T-helper 2 cell treated with Interferon-gamma antibody and Interleukin-4, amounts not matched to agents 100 ng/mL and 5 ng/mL, for 36 hours (primary cell): ENCODE measurements at regions not wholly inside any gene's neighbourhood (a gene's known extent, or its start where the extent isn't known, plus 50 kb on each side); places are given as distances from the start of the nearest gene placed in this dataset.

Experiments
- intact Hi-C: fragments of 100-400 bp; cut with micrococcal nuclease; formaldehyde crosslinking; loops from one replicate; pipeline ENCODE4 v1.15.1; 2023

- intact Hi-C loops, result no loop called here
These were observed 1414.3 kb upstream of the B3GALT2 start for GRCh38 chr1:194600716-194601115.

GRCh38 chr1:194598098-194598497, 1411.7 kb upstream of the B3GALT2 start:
- intact Hi-C loops, result no loop called here

- intact Hi-C loops, result no loop called here
These were observed 1399.9 kb upstream of the B3GALT2 start for GRCh38 chr1:194586302-194586701.

GRCh38 chr1:194584052-194584451, 1397.6 kb upstream of the B3GALT2 start:
- intact Hi-C loops, result no loop called here

- intact Hi-C loops, result no loop called here
These were observed 1384.1 kb upstream of the B3GALT2 start for GRCh38 chr1:194570476-194570875.

DNA sequence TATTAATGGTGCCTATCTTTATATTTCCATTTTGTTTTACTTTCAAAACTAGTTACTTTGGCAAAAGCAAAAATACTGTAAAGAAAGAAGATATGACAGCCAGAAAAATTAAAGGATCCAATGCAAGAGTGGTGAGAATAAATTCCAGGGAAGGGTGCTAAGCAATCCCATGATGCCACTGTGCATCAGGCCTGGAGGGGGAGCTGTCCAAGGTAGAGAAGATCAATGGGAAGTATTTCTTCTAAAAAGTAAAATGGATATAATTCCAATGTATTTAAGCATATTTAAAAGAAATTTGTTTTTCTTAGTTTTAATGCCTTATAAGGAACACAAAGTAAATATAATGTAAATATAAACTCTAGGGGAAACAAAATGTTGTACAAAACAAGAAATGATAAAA, 1382.2 kb upstream of the B3GALT2 start:
- intact Hi-C loops, result no loop called here

DNA sequence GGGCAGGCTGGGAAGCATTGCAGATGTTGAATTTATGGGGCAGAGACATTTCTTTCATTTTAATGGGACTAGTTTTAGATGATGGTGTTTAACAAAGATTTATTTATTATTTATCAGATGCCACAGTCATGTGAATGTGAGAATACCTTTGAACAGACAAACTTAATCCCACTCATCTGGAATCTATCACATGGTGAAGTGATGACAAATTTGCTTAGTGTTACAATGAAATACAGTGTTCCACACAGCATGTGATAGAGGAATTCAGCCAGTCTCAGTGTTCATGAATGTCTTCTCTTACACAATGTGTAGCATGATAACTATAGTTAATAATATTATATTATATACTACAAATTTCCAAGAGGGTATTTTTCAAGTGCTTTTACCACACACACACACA, 1361.7 kb upstream of the B3GALT2 start:
- intact Hi-C loops, result no loop called here

DNA sequence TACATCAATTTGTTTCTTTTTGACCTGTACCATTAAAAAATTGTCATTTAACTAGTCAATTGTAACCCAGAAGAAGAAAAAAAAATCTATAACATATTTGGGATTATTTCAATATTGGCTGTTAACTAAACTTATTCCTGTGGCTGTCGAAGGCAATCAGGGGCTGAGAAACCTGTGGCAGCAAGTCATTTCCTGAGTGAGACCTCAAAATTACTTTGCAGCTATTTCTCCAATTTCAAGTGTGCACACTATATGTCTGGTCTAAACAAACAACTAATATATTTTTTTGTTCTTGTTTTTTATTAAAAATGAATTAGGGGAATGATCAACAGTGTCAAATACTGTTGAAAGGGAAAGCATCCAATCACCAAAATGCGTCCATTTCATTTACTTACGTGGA, 1357.6 kb upstream of the B3GALT2 start:
- intact Hi-C loops, result no loop called here

DNA sequence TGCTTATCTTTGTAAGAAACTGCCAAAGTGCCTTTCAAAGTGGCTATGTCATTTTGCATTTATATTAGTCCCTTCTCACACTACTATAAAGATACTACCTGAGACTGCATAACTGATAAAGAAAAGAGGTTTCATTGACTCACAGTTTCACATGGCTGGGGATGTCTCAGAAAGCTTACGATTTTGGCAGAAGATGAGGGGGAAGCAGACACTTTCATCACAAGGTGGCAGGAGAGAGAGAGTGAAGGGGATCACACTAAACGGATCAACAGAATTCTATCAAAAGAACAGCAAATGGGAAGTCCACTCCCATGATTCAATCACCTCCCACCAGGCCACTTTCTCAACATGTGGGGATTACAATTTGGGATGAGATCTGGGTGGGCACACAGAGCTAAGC, 1352.0 kb upstream of the B3GALT2 start:
- intact Hi-C loops, result no loop called here

- intact Hi-C loops, result no loop called here
These were observed 1351.1 kb upstream of the B3GALT2 start for GRCh38 chr1:194537521-194537920.

GRCh38 chr1:194535369-194535768, 1349.0 kb upstream of the B3GALT2 start:
- intact Hi-C loops, result no loop called here

DNA sequence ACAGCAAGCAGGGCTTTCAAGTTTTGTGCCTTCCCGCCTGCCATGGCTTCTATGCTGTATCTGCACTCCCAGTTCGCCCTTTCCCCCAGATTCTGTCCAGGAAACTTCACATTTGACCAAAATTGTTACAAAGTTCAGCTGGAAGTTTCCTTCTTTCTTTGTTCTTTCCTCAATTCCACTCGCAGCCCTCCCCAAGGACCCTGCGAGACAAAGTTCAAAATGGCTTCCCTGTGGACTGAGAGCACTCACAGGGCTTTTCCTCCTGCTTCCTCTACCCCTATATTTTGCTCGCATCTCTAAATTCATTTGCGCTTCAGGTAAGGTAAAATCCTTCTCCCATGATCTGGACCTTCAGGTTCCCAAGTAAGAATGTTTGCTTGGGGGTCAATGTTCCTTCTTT, 1348.4 kb upstream of the B3GALT2 start:
- intact Hi-C loops, result no loop called here

DNA sequence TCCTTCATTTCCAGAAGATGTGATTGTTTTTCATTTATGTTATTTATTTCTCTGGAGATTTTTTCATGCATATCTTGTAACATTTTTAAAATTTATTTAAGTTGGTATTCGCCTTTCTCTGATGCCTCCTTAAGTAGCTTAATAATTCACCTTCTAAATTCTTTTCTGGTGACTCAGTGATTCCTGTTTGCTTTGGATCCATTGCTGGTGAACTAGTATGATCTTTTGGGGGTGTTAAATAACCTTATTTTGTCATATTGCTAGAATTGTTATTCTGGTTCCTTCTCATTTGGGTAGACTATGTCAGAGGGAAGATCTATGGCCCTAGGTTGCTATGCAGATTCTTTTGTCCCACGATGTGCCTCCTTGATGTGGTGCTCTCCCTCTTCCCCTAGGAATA, 1347.2 kb upstream of the B3GALT2 start:
- intact Hi-C loops, result no loop called here

- intact Hi-C loops, result loop anchor here (10.0 kb wide), 1 partner anchor 547 kb away; no protein-coding TSS in a partner anchor
These were observed 1331.2 kb upstream of the B3GALT2 start for GRCh38 chr1:194517567-194517966.

GRCh38 chr1:194515916-194516315, 1329.5 kb upstream of the B3GALT2 start:
- intact Hi-C loops, result loop anchor here (10.0 kb wide), 1 partner anchor 549 kb away; no protein-coding TSS in a partner anchor

DNA sequence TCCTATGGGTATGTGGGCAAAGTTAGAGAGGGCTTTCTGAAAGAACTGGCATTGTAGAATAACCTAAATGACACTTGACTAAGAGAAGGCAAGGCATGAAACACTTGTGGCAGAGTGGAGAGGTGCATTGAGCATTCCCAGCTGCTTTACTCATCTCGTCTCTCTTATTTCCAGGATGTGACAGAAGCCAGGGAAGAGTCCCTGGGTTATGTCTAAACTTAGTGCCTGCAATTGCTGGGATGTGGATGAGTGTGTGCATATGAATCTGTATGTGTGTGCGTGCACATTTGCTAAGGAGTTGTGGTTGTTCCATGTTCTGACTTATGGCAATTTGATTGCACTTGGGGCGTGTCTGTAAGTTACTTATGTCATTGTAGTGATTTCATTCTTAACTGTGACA, 1326.5 kb upstream of the B3GALT2 start:
- intact Hi-C loops, result loop anchor here (10.0 kb wide), 1 partner anchor 552 kb away; no protein-coding TSS in a partner anchor

GRCh38 chr1:194512345-194512744, 1325.9 kb upstream of the B3GALT2 start:
- intact Hi-C loops, result loop anchor here (10.0 kb wide), 1 partner anchor 552 kb away; no protein-coding TSS in a partner anchor

DNA sequence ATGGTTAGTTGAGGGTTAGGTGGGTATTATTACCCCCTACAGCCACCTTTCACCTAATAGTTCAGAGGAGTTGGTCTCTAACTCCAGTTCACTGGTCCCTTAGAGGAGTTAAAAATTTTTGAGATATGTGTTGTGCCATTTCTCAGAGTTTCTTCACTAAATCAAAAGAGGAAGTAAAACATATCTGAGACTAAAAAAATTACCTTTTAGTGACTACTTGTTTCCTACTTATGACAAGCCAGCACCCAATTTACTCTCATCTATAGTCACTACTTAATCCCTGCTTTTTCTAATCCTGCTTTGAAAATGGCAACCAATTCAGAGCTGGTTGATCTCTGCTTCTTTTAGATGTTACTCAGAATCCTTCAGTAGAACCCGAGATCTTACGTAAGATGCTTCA, 1316.8 kb upstream of the B3GALT2 start:
- intact Hi-C loops, result no loop called here

- intact Hi-C loops, result no loop called here
These were observed 1309.0 kb upstream of the B3GALT2 start for GRCh38 chr1:194495434-194495833.

- intact Hi-C loops, result no loop called here
These were observed 1300.8 kb upstream of the B3GALT2 start for GRCh38 chr1:194487172-194487571.

DNA sequence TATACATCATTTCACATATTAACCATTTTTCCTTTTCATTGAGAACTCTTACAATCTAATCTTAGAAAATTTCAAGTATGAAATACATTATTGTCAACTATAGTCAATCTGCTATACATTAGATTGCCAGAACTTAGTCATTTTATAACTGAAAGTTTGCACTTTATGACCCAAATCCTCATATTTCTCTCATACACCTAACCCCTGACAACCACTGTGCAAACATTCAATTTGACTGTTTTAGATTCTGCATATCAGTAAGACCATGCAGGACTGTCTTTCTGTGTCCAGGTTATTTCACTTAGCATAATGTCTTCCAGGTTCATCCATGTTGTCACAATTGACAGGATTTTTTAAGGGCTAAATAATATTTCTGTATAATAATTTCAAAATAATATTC, 1299.0 kb upstream of the B3GALT2 start:
- intact Hi-C loops, result no loop called here

DNA sequence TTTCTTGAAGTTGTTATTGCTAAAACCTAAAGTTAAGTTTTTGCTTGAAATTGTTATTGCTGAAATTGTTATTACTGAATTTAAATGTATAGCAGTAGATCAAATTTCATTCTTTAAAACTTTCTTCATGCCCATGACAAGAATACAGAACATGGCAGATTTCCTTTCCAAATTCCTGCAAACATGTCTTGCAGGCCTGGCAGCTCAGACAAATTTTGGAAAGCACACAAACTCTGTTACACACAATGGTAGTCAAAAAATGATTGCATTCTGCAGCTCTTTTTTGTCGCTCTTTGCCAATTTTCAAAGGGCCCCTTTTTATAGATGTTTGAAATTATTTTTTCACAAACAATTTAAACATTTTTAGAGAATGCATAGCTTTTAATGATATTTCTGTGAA, 1292.3 kb upstream of the B3GALT2 start:
- intact Hi-C loops, result no loop called here

DNA sequence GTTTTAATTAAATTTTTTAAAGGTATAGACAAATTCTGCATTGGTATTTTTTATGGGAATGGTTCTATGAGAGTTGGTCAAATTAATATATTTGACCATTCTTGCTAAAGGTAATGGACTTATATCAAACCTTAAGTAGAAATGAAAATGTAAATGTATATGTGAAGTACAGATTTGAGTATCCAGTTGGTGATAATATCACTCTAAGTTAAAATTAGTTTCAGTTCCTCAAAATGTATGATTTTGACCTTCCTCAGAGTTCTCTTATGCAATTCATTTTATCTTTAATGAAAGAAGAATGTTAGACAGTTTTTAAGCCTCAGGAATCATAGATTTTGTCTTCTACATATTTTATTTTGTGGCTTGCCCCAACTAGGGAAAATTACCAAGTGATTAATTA, 1291.5 kb upstream of the B3GALT2 start:
- intact Hi-C loops, result no loop called here

DNA sequence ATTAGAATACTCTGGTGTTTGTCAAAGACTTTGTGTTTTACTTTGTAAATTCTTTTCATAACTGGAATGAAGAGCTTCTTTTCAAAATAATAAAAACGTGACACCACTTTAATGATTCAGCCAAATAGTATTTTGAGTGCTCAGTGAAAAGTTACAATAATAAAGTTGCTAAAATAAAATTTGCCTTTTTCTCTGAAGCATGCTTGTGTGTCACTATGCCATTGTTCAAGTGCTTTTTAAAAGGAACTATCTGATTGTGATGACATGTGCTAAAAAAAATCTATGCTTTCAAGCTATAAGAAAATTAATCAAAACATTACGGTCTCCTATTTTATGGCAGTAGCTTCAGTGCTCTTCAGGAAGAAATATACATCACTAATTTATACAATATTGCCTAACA, 1290.5 kb upstream of the B3GALT2 start:
- intact Hi-C loops, result no loop called here
